Muscle layer of colon (tissue), 2 donors: ENCODE measurements at regions not wholly inside any gene's neighbourhood (a gene's known extent, or its start where the extent isn't known, plus 50 kb on each side); places are given as distances from the start of the nearest gene placed in this dataset.

ENCODE experiments used
- H3K27ac ChIP-seq: one replicate; pipeline ENCODE4 v1.7.0; 2013; ENCODE audit warnings: low read depth, mild to moderate bottlenecking, low read length, moderate library complexity
- H3K27me3 ChIP-seq, 2 donors: one replicate each; pipeline ENCODE4 v1.7.0; 2013; ENCODE audit warnings: low read length in 2 of 2, mild to moderate bottlenecking in 2 of 2; ENCODE audit not compliant: insufficient read depth in 2 of 2, control insufficient read depth in 1 of 2
- H3K36me3 ChIP-seq: one replicate; pipeline ENCODE4 v1.7.0; 2013; ENCODE audit warnings: mild to moderate bottlenecking, low read length; ENCODE audit not compliant: insufficient read depth
- H3K4me1 ChIP-seq: one replicate; pipeline ENCODE4 v1.7.0; 2013; ENCODE audit warnings: mild to moderate bottlenecking, low read length; ENCODE audit not compliant: insufficient read depth
- H3K4me3 ChIP-seq, 2 donors: one replicate each; pipeline ENCODE4 v1.7.0; 2013; ENCODE audit warnings: low read length in 2 of 2, low read depth in 1 of 2, mild to moderate bottlenecking in 1 of 2, moderate library complexity in 1 of 2
- H3K9ac ChIP-seq: one replicate; pipeline ENCODE4 v1.7.0; 2013; ENCODE audit warnings: low read length
- H3K9me3 ChIP-seq: one replicate; pipeline ENCODE4 v1.7.0; 2013; ENCODE audit warnings: mild to moderate bottlenecking, low read length
- donor health status: abdominal sarcoma.
- donor health status: Adenocarcinoma of cecum.

- H3K9ac ChIP-seq = no peak overlapping the region
These were observed 84.4 kb upstream of the STC2 start for GRCh38 chr5:173412566-173412965.

GRCh38 chr5:173411791-173412555 lies 83.8 kb upstream of the STC2 start:
- Histone ChIP-seq H3K9ac (no peak overlapping the region), H3K27ac (no peak overlapping the region), H3K4me3 (no peak overlapping the region), H3K27me3 (no peaks in the 10 kb centered on the region), H3K36me3 (no peaks in the 10 kb centered on the region), H3K4me1 (peaks cover 4% of the 10 kb centered on the region), H3K9me3 (no peaks in the 10 kb centered on the region)

More at GRCh38 chr5:173412566-173412965, 84.4 kb upstream of the STC2 start:
- no peaks in the 10 kb centered on the region for H3K36me3 ChIP-seq
- H3K27me3 ChIP-seq = no peaks in the 10 kb centered on the region
- H3K27ac ChIP-seq = no peak overlapping the region
- peaks cover 4% of the 10 kb centered on the region for H3K4me1 ChIP-seq
- H3K4me3 ChIP-seq = no peak overlapping the region
- H3K9me3 ChIP-seq = no peaks in the 10 kb centered on the region

GRCh38 chr5:173410459-173411233 lies 82.4 kb upstream of the STC2 start:
- Histone ChIP-seq H3K36me3 (no peaks in the 10 kb centered on the region), H3K4me1 (peaks cover 4% of the 10 kb centered on the region), H3K27ac (no peak overlapping the region), H3K4me3 (no peak overlapping the region), H3K27me3 (no peaks in the 10 kb centered on the region), H3K9ac (no peak overlapping the region), H3K9me3 (no peaks in the 10 kb centered on the region)

GRCh38 chr5:173408946-173409345 lies 80.7 kb upstream of the STC2 start:
- Histone ChIP-seq H3K36me3 (no peaks in the 10 kb centered on the region), H3K4me3 (no peak overlapping the region), H3K9me3 (no peaks in the 10 kb centered on the region), H3K9ac (no peak overlapping the region), H3K27me3 (no peaks in the 10 kb centered on the region), H3K27ac (no peak overlapping the region), H3K4me1 (peaks cover 4% of the 10 kb centered on the region)

GRCh38 chr5:173399851-173400250 lies 71.6 kb upstream of the STC2 start:
- Histone ChIP-seq H3K4me3 (no peak overlapping the region), H3K27me3 (no peaks in the 10 kb centered on the region), H3K9ac (no peak overlapping the region), H3K27ac (no peak overlapping the region), H3K36me3 (no peaks in the 10 kb centered on the region), H3K9me3 (no peaks in the 10 kb centered on the region), H3K4me1 (no peaks in the 10 kb centered on the region)

GRCh38 chr5:173397516-173397915 lies 69.3 kb upstream of the STC2 start:
- H3K9me3 ChIP-seq = no peaks in the 10 kb centered on the region
- no peak overlapping the region for H3K4me3 ChIP-seq
- no peaks in the 10 kb centered on the region for H3K4me1 ChIP-seq
- no peaks in the 10 kb centered on the region for H3K36me3 ChIP-seq
- H3K27me3 ChIP-seq = no peaks in the 10 kb centered on the region
- H3K27ac ChIP-seq = no peak overlapping the region
- H3K9ac ChIP-seq = no peak overlapping the region

- Histone ChIP-seq H3K27ac (no peak overlapping the region), H3K9me3 (no peaks in the 10 kb centered on the region), H3K4me1 (no peaks in the 10 kb centered on the region), H3K4me3 (no peak overlapping the region), H3K27me3 (no peaks in the 10 kb centered on the region), H3K9ac (no peak overlapping the region), H3K36me3 (no peaks in the 10 kb centered on the region)
These were observed 68.2 kb upstream of the STC2 start for GRCh38 chr5:173396311-173396993.

GRCh38 chr5:173395933-173396308 lies 67.7 kb upstream of the STC2 start:
- H3K27me3 ChIP-seq = no peaks in the 10 kb centered on the region
- no peak overlapping the region for H3K9ac ChIP-seq
- H3K27ac ChIP-seq = no peak overlapping the region
- no peak overlapping the region for H3K4me3 ChIP-seq
- H3K4me1 ChIP-seq = no peaks in the 10 kb centered on the region
- H3K36me3 ChIP-seq = no peaks in the 10 kb centered on the region
- no peaks in the 10 kb centered on the region for H3K9me3 ChIP-seq

GRCh38 chr5:173395257-173395932 lies 67.2 kb upstream of the STC2 start:
- H3K9me3 ChIP-seq = no peaks in the 10 kb centered on the region
- H3K36me3 ChIP-seq = no peaks in the 10 kb centered on the region
- H3K27ac ChIP-seq = no peak overlapping the region
- H3K27me3 ChIP-seq = no peaks in the 10 kb centered on the region
- no peak overlapping the region for H3K4me3 ChIP-seq
- H3K4me1 ChIP-seq = no peaks in the 10 kb centered on the region
- no peak overlapping the region for H3K9ac ChIP-seq

- Histone ChIP-seq H3K36me3 (no peaks in the 10 kb centered on the region), H3K4me1 (no peaks in the 10 kb centered on the region), H3K9me3 (no peaks in the 10 kb centered on the region), H3K4me3 (no peak overlapping the region), H3K27me3 (no peaks in the 10 kb centered on the region), H3K27ac (no peak overlapping the region), H3K9ac (no peak overlapping the region)
These were observed 66.5 kb upstream of the STC2 start for GRCh38 chr5:173394701-173395100.

GRCh38 chr5:173392172-173392571 lies 64.0 kb upstream of the STC2 start:
- Histone ChIP-seq H3K9me3 (no peaks in the 10 kb centered on the region), H3K27ac (no peak overlapping the region), H3K9ac (no peak overlapping the region), H3K27me3 (no peaks in the 10 kb centered on the region), H3K4me1 (no peaks in the 10 kb centered on the region), H3K4me3 (no peak overlapping the region), H3K36me3 (no peaks in the 10 kb centered on the region)
